ENCODE measurements at regions not wholly inside any gene's neighbourhood (a gene's known extent, or its start where the extent isn't known, plus 50 kb on each side); places are given as distances from the start of the nearest gene placed in this dataset.

GRCh38 chr21:28749536-28749935 lies 243.1 kb downstream of the LTN1 start:
- Mint-ChIP-seq H3K36me3 (ENCODE audit: low read depth) (no peaks in the 10 kb centered on the region), H3K4me1 (no peaks in the 10 kb centered on the region), H3K4me3 (no peak overlapping the region), H3K9me3 (no peaks in the 10 kb centered on the region), H3K27me3 (ENCODE audit: insufficient read depth) (no peaks in the 10 kb centered on the region), H3K27ac (no peak overlapping the region)
- WGBS, 2 experiments (ENCODE audit: insufficient coverage in 1 of 2, insufficient read length in 1 of 2): 96 to 100% methylated on average over 3 of the region's 3 CpGs
- H3K9me3 ChIP-seq (ENCODE audit: control insufficient read depth, low read length): no peaks in the 10 kb centered on the region
- no peaks in the 10 kb centered on the region for H3K27me3 ChIP-seq (ENCODE audit: control insufficient read depth, insufficient read depth, low read length, poor library complexity, severe bottlenecking)
- no peak overlapping the region for H3K4me3 ChIP-seq (ENCODE audit: low read length)
- DNase-seq: no peak
- no peaks in the 10 kb centered on the region for H3K4me1 ChIP-seq (ENCODE audit: control insufficient read depth, insufficient read depth, low read length)
- H3K27ac ChIP-seq (ENCODE audit: low read depth, low read length): no peak overlapping the region
- no peak overlapping the region for H3K9ac ChIP-seq (ENCODE audit: extremely low read depth, low read length, poor library complexity, severe bottlenecking)
- TF ChIP-seq, protein P1, sequence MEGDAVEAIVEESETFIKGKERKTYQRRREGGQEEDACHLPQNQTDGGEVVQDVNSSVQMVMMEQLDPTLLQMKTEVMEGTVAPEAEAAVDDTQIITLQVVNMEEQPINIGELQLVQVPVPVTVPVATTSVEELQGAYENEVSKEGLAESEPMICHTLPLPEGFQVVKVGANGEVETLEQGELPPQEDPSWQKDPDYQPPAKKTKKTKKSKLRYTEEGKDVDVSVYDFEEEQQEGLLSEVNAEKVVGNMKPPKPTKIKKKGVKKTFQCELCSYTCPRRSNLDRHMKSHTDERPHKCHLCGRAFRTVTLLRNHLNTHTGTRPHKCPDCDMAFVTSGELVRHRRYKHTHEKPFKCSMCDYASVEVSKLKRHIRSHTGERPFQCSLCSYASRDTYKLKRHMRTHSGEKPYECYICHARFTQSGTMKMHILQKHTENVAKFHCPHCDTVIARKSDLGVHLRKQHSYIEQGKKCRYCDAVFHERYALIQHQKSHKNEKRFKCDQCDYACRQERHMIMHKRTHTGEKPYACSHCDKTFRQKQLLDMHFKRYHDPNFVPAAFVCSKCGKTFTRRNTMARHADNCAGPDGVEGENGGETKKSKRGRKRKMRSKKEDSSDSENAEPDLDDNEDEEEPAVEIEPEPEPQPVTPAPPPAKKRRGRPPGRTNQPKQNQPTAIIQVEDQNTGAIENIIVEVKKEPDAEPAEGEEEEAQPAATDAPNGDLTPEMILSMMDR (conservative IDR thresholded peaks at IDR 0.05): no peak
- no peaks in the 10 kb centered on the region for H3K36me3 ChIP-seq (ENCODE audit: control insufficient read depth, insufficient read depth, low read length)

GRCh38 chr21:28747464-28747863 lies 245.2 kb downstream of the LTN1 start:
- WGBS, 2 experiments (ENCODE audit: insufficient coverage in 1 of 2, insufficient read length in 1 of 2): 80 to 84% methylated on average over 1 of the region's 1 CpG
- Histone ChIP-seq H3K4me3 (ENCODE audit: low read length) (no peak overlapping the region), H3K9ac (ENCODE audit: extremely low read depth, low read length, poor library complexity, severe bottlenecking) (no peak overlapping the region), H3K27me3 (ENCODE audit: control insufficient read depth, insufficient read depth, low read length, poor library complexity, severe bottlenecking) (no peaks in the 10 kb centered on the region), H3K4me1 (ENCODE audit: control insufficient read depth, insufficient read depth, low read length) (no peaks in the 10 kb centered on the region), H3K36me3 (ENCODE audit: control insufficient read depth, insufficient read depth, low read length) (no peaks in the 10 kb centered on the region), H3K9me3 (ENCODE audit: control insufficient read depth, low read length) (no peaks in the 10 kb centered on the region), H3K27ac (ENCODE audit: low read depth, low read length) (no peak overlapping the region)
- Mint-ChIP-seq H3K36me3 (ENCODE audit: low read depth) (no peaks in the 10 kb centered on the region), H3K9me3 (no peaks in the 10 kb centered on the region), H3K4me3 (no peak overlapping the region), H3K27ac (no peak overlapping the region), H3K27me3 (ENCODE audit: insufficient read depth) (no peaks in the 10 kb centered on the region), H3K4me1 (no peaks in the 10 kb centered on the region)
- TF ChIP-seq, protein P1 (conservative IDR thresholded peaks at IDR 0.05): no peak
- DNase-seq: no peak

DNA sequence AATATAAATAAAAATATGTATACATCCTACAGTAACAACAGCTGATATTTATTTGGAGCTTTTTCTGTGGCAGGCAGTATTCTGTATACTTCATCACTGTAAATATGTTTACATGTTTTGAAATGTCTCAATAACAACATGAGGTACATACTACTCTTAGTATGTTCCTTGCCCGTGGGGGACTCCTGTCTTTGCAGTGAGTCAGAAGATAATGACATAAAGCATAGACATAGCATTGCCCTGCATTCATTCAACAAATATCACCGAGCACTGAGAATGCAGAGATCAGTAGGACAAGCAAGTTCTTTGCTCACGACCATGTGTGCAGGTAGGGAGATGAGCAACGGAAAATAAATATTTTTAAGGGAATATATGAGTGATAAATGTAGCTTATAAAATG lies 246.5 kb downstream of the LTN1 start:
- Histone ChIP-seq H3K27ac (ENCODE audit: low read depth, low read length) (no peak overlapping the region), H3K9me3 (ENCODE audit: control insufficient read depth, low read length) (no peaks in the 10 kb centered on the region), H3K4me1 (ENCODE audit: control insufficient read depth, insufficient read depth, low read length) (no peaks in the 10 kb centered on the region), H3K4me3 (ENCODE audit: low read length) (no peak overlapping the region), H3K36me3 (ENCODE audit: control insufficient read depth, insufficient read depth, low read length) (no peaks in the 10 kb centered on the region), H3K9ac (ENCODE audit: extremely low read depth, low read length, poor library complexity, severe bottlenecking) (no peak overlapping the region), H3K27me3 (ENCODE audit: control insufficient read depth, insufficient read depth, low read length, poor library complexity, severe bottlenecking) (no peaks in the 10 kb centered on the region)
- Mint-ChIP-seq H3K9me3 (no peaks in the 10 kb centered on the region), H3K27ac (no peak overlapping the region), H3K4me1 (no peaks in the 10 kb centered on the region), H3K27me3 (ENCODE audit: insufficient read depth) (no peaks in the 10 kb centered on the region), H3K4me3 (no peak overlapping the region), H3K36me3 (ENCODE audit: low read depth) (no peaks in the 10 kb centered on the region)
- TF ChIP-seq, protein P1 (conservative IDR thresholded peaks at IDR 0.05): no peak
- no peak for DNase-seq
- 95 to 100% methylated on average over 1 to 4 of the region's 4 CpGs for WGBS, 2 experiments (ENCODE audit: insufficient coverage in 1 of 2, insufficient read length in 1 of 2)

Data from endodermal cell (in vitro differentiated cells).